ENCODE measurements at regions not wholly inside any gene's neighbourhood (a gene's known extent, or its start where the extent isn't known, plus 50 kb on each side); places are given as distances from the start of the nearest gene placed in this dataset.
"Not testable (repeated sequence)": the region's sequence is repeated elsewhere in the genome, so short reads cannot be mapped to it uniquely, and the experiment has no call there.

GRCh38 chrX:140447150-140447549 lies 57.7 kb downstream of the SOX3 start:
- no peak for DNase-seq (ENCODE audit: low read depth in 2 of 2)

- DNase-seq (ENCODE audit: low read depth in 2 of 2): no peak
Observed at GRCh38 chrX:140440876-140441275, 64.0 kb downstream of the SOX3 start.

GRCh38 chrX:140439476-140439875 lies 65.4 kb downstream of the SOX3 start:
- no peak for DNase-seq (ENCODE audit: low read depth in 2 of 2)

GRCh38 chrX:140434347-140434746 lies 70.5 kb downstream of the SOX3 start:
- DNase-seq (ENCODE audit: low read depth in 2 of 2): no peak

- DNase-seq (ENCODE audit: low read depth in 2 of 2): no peak
Observed at GRCh38 chrX:140433582-140433981, 71.3 kb downstream of the SOX3 start.

GRCh38 chrX:140432346-140433175 lies 72.3 kb downstream of the SOX3 start:
- no peak for DNase-seq (ENCODE audit: low read depth in 2 of 2)

- no peak for DNase-seq (ENCODE audit: low read depth in 2 of 2)
Observed at GRCh38 chrX:140431521-140431920, 73.3 kb downstream of the SOX3 start.

- no peak for DNase-seq (ENCODE audit: low read depth in 2 of 2)
Observed at GRCh38 chrX:140425712-140426395, 79.0 kb downstream of the SOX3 start.

GRCh38 chrX:140422501-140422900 lies 82.4 kb downstream of the SOX3 start:
- DNase-seq (ENCODE audit: low read depth in 2 of 2): no peak

- not testable (repeated sequence) for DNase-seq (ENCODE audit: low read depth in 2 of 2)
Observed at GRCh38 chrX:140402131-140402530, 102.7 kb downstream of the SOX3 start.

- not testable (repeated sequence) for DNase-seq (ENCODE audit: low read depth in 2 of 2)
Observed at GRCh38 chrX:140396326-140396725, 108.5 kb downstream of the SOX3 start.

GRCh38 chrX:140393507-140393906 lies 111.4 kb downstream of the SOX3 start:
- DNase-seq (ENCODE audit: low read depth in 2 of 2): no peak

- DNase-seq (ENCODE audit: low read depth in 2 of 2): no peak
Observed at GRCh38 chrX:140391313-140391712, 113.6 kb downstream of the SOX3 start.

GRCh38 chrX:140389331-140389730 lies 115.5 kb downstream of the SOX3 start:
- no peak for DNase-seq (ENCODE audit: low read depth in 2 of 2)

GRCh38 chrX:140362861-140363260 lies 142.0 kb downstream of the SOX3 start:
- no peak for DNase-seq (ENCODE audit: low read depth in 2 of 2)

- no peak for DNase-seq (ENCODE audit: low read depth in 2 of 2)
Observed at GRCh38 chrX:140360924-140361323, 143.9 kb downstream of the SOX3 start.

- DNase-seq (ENCODE audit: low read depth in 2 of 2): no peak
Observed at GRCh38 chrX:140360284-140360683, 144.6 kb downstream of the SOX3 start.

- DNase-seq (ENCODE audit: low read depth in 2 of 2): no peak
Observed at GRCh38 chrX:140355922-140356321, 148.9 kb downstream of the SOX3 start.

- DNase-seq (ENCODE audit: low read depth in 2 of 2): no peak
Observed at GRCh38 chrX:140355429-140355828, 149.4 kb downstream of the SOX3 start.

- no peak for DNase-seq (ENCODE audit: low read depth in 2 of 2)
Observed at GRCh38 chrX:140354431-140355120, 150.3 kb downstream of the SOX3 start.

GRCh38 chrX:140346729-140347128 lies 158.1 kb downstream of the SOX3 start:
- no peak for DNase-seq (ENCODE audit: low read depth in 2 of 2)

- no peak for DNase-seq (ENCODE audit: low read depth in 2 of 2)
Observed at GRCh38 chrX:140343226-140343868, 161.5 kb downstream of the SOX3 start.

All from stimulated activated CD8-positive, alpha-beta memory T cell treated with anti-CD3 and anti-CD28 coated beads, Interleukin-15, amount 100 ng/mL, for 4 hours (primary cell).